ENCODE measurements at regions not wholly inside any gene's neighbourhood (a gene's known extent, or its start where the extent isn't known, plus 50 kb on each side); places are given as distances from the start of the nearest gene placed in this dataset.
"Not testable (repeated sequence)": the region's sequence is repeated elsewhere in the genome, so short reads cannot be mapped to it uniquely, and the experiment has no call there.

- H3K4me1 ChIP-seq (replicated peaks); H3K36me3 ChIP-seq; H3K4me3 ChIP-seq; H3K9me3 ChIP-seq (replicated peaks); H3K27me3 ChIP-seq (replicated peaks); DNase-seq (ENCODE audit: low read depth in 1 of 2, low spot score in 2 of 2); H3K27ac ChIP-seq: not testable (repeated sequence)
Measured at GRCh38 chr2:138315619-138316018, 186.0 kb upstream of the SPOPL start.

GRCh38 chr2:138319616-138320015, 182.0 kb upstream of the SPOPL start:
- no peak for DNase-seq (ENCODE audit: low read depth in 1 of 2, low spot score in 2 of 2)
- H3K9me3 ChIP-seq (replicated peaks), result no peaks in the 10 kb centered on the region
- no peak overlapping the region for H3K27ac ChIP-seq
- no peaks in the 10 kb centered on the region for H3K4me1 ChIP-seq (replicated peaks)
- no peak overlapping the region for H3K4me3 ChIP-seq
- no peaks in the 10 kb centered on the region for H3K27me3 ChIP-seq (replicated peaks)
- H3K36me3 ChIP-seq, result no peaks in the 10 kb centered on the region

GRCh38 chr2:138321458-138321857, 180.1 kb upstream of the SPOPL start:
- Histone ChIP-seq H3K27me3 (replicated peaks) (no peaks in the 10 kb centered on the region), H3K9me3 (replicated peaks) (no peaks in the 10 kb centered on the region), H3K36me3 (no peaks in the 10 kb centered on the region), H3K4me1 (replicated peaks) (no peaks in the 10 kb centered on the region), H3K4me3 (no peak overlapping the region), H3K27ac (no peak overlapping the region)
- DNase-seq (ENCODE audit: low read depth in 1 of 2, low spot score in 2 of 2), result no peak

GRCh38 chr2:138323382-138324067, 178.0 kb upstream of the SPOPL start:
- no peaks in the 10 kb centered on the region for H3K4me1 ChIP-seq (replicated peaks)
- H3K9me3 ChIP-seq (replicated peaks), result no peaks in the 10 kb centered on the region
- no peak for DNase-seq (ENCODE audit: low read depth in 1 of 2, low spot score in 2 of 2)
- H3K36me3 ChIP-seq, result no peaks in the 10 kb centered on the region
- H3K27me3 ChIP-seq (replicated peaks), result no peaks in the 10 kb centered on the region
- no peak overlapping the region for H3K27ac ChIP-seq
- no peak overlapping the region for H3K4me3 ChIP-seq

- no peaks in the 10 kb centered on the region for H3K4me1 ChIP-seq (replicated peaks)
- no peaks in the 10 kb centered on the region for H3K27me3 ChIP-seq (replicated peaks)
- H3K36me3 ChIP-seq, result no peaks in the 10 kb centered on the region
- no peak overlapping the region for H3K27ac ChIP-seq
- no peak overlapping the region for H3K4me3 ChIP-seq
- no peaks in the 10 kb centered on the region for H3K9me3 ChIP-seq (replicated peaks)
- no peak for DNase-seq (ENCODE audit: low read depth in 1 of 2, low spot score in 2 of 2)
Measured at GRCh38 chr2:138324068-138324771, 177.3 kb upstream of the SPOPL start.

- H3K9me3 ChIP-seq (replicated peaks), result no peaks in the 10 kb centered on the region
- H3K4me1 ChIP-seq (replicated peaks), result no peaks in the 10 kb centered on the region
- no peaks in the 10 kb centered on the region for H3K27me3 ChIP-seq (replicated peaks)
- no peak for DNase-seq (ENCODE audit: low read depth in 1 of 2, low spot score in 2 of 2)
- H3K36me3 ChIP-seq, result no peaks in the 10 kb centered on the region
- H3K4me3 ChIP-seq, result no peak overlapping the region
- no peak overlapping the region for H3K27ac ChIP-seq
Measured at GRCh38 chr2:138327967-138328366, 173.6 kb upstream of the SPOPL start.

- Histone ChIP-seq H3K27ac (no peak overlapping the region), H3K27me3 (replicated peaks) (no peaks in the 10 kb centered on the region), H3K4me1 (replicated peaks) (no peaks in the 10 kb centered on the region), H3K9me3 (replicated peaks) (no peaks in the 10 kb centered on the region), H3K4me3 (no peak overlapping the region), H3K36me3 (no peaks in the 10 kb centered on the region)
- no peak for DNase-seq (ENCODE audit: low read depth in 1 of 2, low spot score in 2 of 2)
Measured at GRCh38 chr2:138329162-138329561, 172.4 kb upstream of the SPOPL start.

- DNase-seq (ENCODE audit: low read depth in 1 of 2, low spot score in 2 of 2), result no peak
- H3K27ac ChIP-seq, result no peak overlapping the region
- no peak overlapping the region for H3K4me3 ChIP-seq
- no peaks in the 10 kb centered on the region for H3K27me3 ChIP-seq (replicated peaks)
- H3K4me1 ChIP-seq (replicated peaks), result no peaks in the 10 kb centered on the region
- H3K9me3 ChIP-seq (replicated peaks), result no peaks in the 10 kb centered on the region
- H3K36me3 ChIP-seq, result no peaks in the 10 kb centered on the region
Measured at GRCh38 chr2:138329591-138329990, 172.0 kb upstream of the SPOPL start.

- DNase-seq (ENCODE audit: low read depth in 1 of 2, low spot score in 2 of 2), result no peak
- H3K4me1 ChIP-seq (replicated peaks), result no peaks in the 10 kb centered on the region
Measured at GRCh38 chr2:138333121-138333520, 168.4 kb upstream of the SPOPL start.

GRCh38 chr2:138333677-138334076, 167.9 kb upstream of the SPOPL start:
- H3K27ac ChIP-seq, result no peak overlapping the region
- no peaks in the 10 kb centered on the region for H3K4me1 ChIP-seq (replicated peaks)
- H3K36me3 ChIP-seq, result no peaks in the 10 kb centered on the region
- H3K27me3 ChIP-seq (replicated peaks), result no peaks in the 10 kb centered on the region
- H3K4me3 ChIP-seq, result no peak overlapping the region
- DNase-seq (ENCODE audit: low read depth in 1 of 2, low spot score in 2 of 2), result no peak
- H3K9me3 ChIP-seq (replicated peaks), result no peaks in the 10 kb centered on the region

More at GRCh38 chr2:138333121-138333520, 168.4 kb upstream of the SPOPL start:
- Histone ChIP-seq H3K4me3 (no peak overlapping the region), H3K27me3 (replicated peaks) (no peaks in the 10 kb centered on the region), H3K27ac (no peak overlapping the region), H3K36me3 (no peaks in the 10 kb centered on the region), H3K9me3 (replicated peaks) (no peaks in the 10 kb centered on the region)

- no peaks in the 10 kb centered on the region for H3K36me3 ChIP-seq
- H3K9me3 ChIP-seq (replicated peaks), result no peaks in the 10 kb centered on the region
- H3K27me3 ChIP-seq (replicated peaks), result no peaks in the 10 kb centered on the region
- DNase-seq (ENCODE audit: low read depth in 1 of 2, low spot score in 2 of 2), result no peak
- H3K27ac ChIP-seq, result no peak overlapping the region
- no peak overlapping the region for H3K4me3 ChIP-seq
- no peaks in the 10 kb centered on the region for H3K4me1 ChIP-seq (replicated peaks)
Measured at GRCh38 chr2:138334323-138334722, 167.2 kb upstream of the SPOPL start.

- Histone ChIP-seq H3K9me3 (replicated peaks) (no peaks in the 10 kb centered on the region), H3K27ac (no peak overlapping the region), H3K27me3 (replicated peaks) (no peaks in the 10 kb centered on the region), H3K36me3 (no peaks in the 10 kb centered on the region), H3K4me1 (replicated peaks) (no peaks in the 10 kb centered on the region), H3K4me3 (no peak overlapping the region)
- DNase-seq (ENCODE audit: low read depth in 1 of 2, low spot score in 2 of 2), result no peak
Measured at GRCh38 chr2:138335036-138335435, 166.5 kb upstream of the SPOPL start.

GRCh38 chr2:138336146-138336545, 165.4 kb upstream of the SPOPL start:
- H3K36me3 ChIP-seq, result no peaks in the 10 kb centered on the region
- no peak overlapping the region for H3K27ac ChIP-seq
- no peak for DNase-seq (ENCODE audit: low read depth in 1 of 2, low spot score in 2 of 2)
- H3K27me3 ChIP-seq (replicated peaks), result no peaks in the 10 kb centered on the region
- no peaks in the 10 kb centered on the region for H3K4me1 ChIP-seq (replicated peaks)
- no peaks in the 10 kb centered on the region for H3K9me3 ChIP-seq (replicated peaks)
- H3K4me3 ChIP-seq, result no peak overlapping the region

GRCh38 chr2:138355244-138355643, 146.3 kb upstream of the SPOPL start:
- Histone ChIP-seq H3K27ac (no peak overlapping the region), H3K9me3 (replicated peaks) (no peaks in the 10 kb centered on the region), H3K4me1 (replicated peaks) (no peaks in the 10 kb centered on the region), H3K4me3 (no peak overlapping the region), H3K36me3 (no peaks in the 10 kb centered on the region), H3K27me3 (replicated peaks) (no peaks in the 10 kb centered on the region)
- DNase-seq (ENCODE audit: low read depth in 1 of 2, low spot score in 2 of 2), result no peak
